CD4-positive, alpha-beta T cell (primary cell): ENCODE measurements at regions not wholly inside any gene's neighbourhood (a gene's known extent, or its start where the extent isn't known, plus 50 kb on each side); places are given as distances from the start of the nearest gene placed in this dataset.

Source experiments
- ATAC-seq: fragments of 200-7000 bp; cut with Tn5 transposase; one replicate; pipeline ENCODE4 v1.10.0; 2022; ENCODE audit warnings: mild to moderate bottlenecking; ENCODE audit not compliant: poor library complexity
- CTCF ChIA-PET: fragments of 350-600 bp; sonication (Branson Sonifier 250); formaldehyde crosslinking; loops from one replicate; lab custom pipeline; 2021; ENCODE audit warnings: antibody characterized with exemption, inconsistent platforms; lab: Charles Lee
- POLR2A ChIA-PET: fragments of 350-600 bp; sonication (Branson Sonifier 250); formaldehyde crosslinking; loops from one replicate; lab custom pipeline; 2021; ENCODE audit warnings: antibody characterized with exemption, inconsistent platforms; lab: Charles Lee
- DNase-seq, 14 experiments: peaks; one replicate each; pipeline ENCODE4 v3.0.0-alpha.2; 2013 to 2020; ENCODE audit warnings: mixed read lengths in 2 of 14
- H3K27ac ChIP-seq, 2 donors: one replicate each; pipeline versions ENCODE4 v1.5.1 to v1.7.0; 2013; ENCODE audit warnings: low read length in 2 of 2, low read depth in 1 of 2, mild to moderate bottlenecking in 1 of 2
- H3K27me3 ChIP-seq, 2 experiments: 1 replicate in 1 of 2; 2 replicates in 1 of 2; pipeline versions ENCODE4 v1.6.1 to v1.7.0; 2013; ENCODE audit warnings: low read length in 2 of 2, control low read depth in 1 of 2, mild to moderate bottlenecking in 1 of 2, moderate library complexity in 1 of 2; ENCODE audit not compliant: insufficient read depth in 2 of 2, control insufficient read depth in 1 of 2
- H3K36me3 ChIP-seq: one replicate; pipeline ENCODE4 v1.6.1; 2013; ENCODE audit warnings: low read length, control low read depth; ENCODE audit not compliant: insufficient read depth
- H3K4me1 ChIP-seq: one replicate; pipeline ENCODE4 v1.6.1; 2013; ENCODE audit warnings: low read length, control low read depth; ENCODE audit not compliant: insufficient read depth
- H3K4me3 ChIP-seq: one replicate; pipeline ENCODE4 v1.5.1; 2013; ENCODE audit warnings: mild to moderate bottlenecking, low read length, moderate library complexity
- H3K9me3 ChIP-seq, 2 experiments: 1 replicate in 1 of 2; 2 replicates in 1 of 2; pipeline versions ENCODE4 v1.6.1 to v1.7.0; 2013; ENCODE audit warnings: low read length in 2 of 2, mild to moderate bottlenecking in 2 of 2, control low read depth in 1 of 2, moderate library complexity in 1 of 2; ENCODE audit not compliant: control insufficient read depth in 1 of 2, insufficient read depth in 1 of 2
- H3K27ac Mint-ChIP-seq: one replicate; pipeline ENCODE4 v1.8.0; 2020; ENCODE audit warnings: mixed read lengths
- H3K27me3 Mint-ChIP-seq: one replicate; pipeline ENCODE4 v1.8.0; 2021; ENCODE audit warnings: mixed read lengths
- H3K36me3 Mint-ChIP-seq: one replicate; pipeline ENCODE4 v1.8.0; 2021; ENCODE audit warnings: low read depth, mixed read lengths
- H3K4me1 Mint-ChIP-seq: one replicate; pipeline ENCODE4 v1.8.0; 2021; ENCODE audit warnings: low read depth, mixed read lengths
- H3K4me3 Mint-ChIP-seq: one replicate; pipeline ENCODE4 v1.8.0; 2020; ENCODE audit warnings: mild to moderate bottlenecking, mixed read lengths
- H3K9me3 Mint-ChIP-seq: one replicate; pipeline ENCODE4 v1.8.0; 2020; ENCODE audit warnings: mixed read lengths
- intact Hi-C, 2 experiments: fragments of 100-400 bp; cut with DNase I in 1 of 2; cut with micrococcal nuclease in 1 of 2; formaldehyde crosslinking; loops; one replicate each; pipeline versions ENCODE4 v1.15.1 to v1.9.0; 2023 to 2025; cut with DNase I, micrococcal nuclease
- TF ChIP-seq, protein P1 (sequence below): fragments of 200-600 bp; IDR thresholded peaks from one replicate; pipeline ENCODE4 v1.8.0; 2022; ENCODE audit warnings: antibody characterized with exemption, mild to moderate bottlenecking

DNA sequence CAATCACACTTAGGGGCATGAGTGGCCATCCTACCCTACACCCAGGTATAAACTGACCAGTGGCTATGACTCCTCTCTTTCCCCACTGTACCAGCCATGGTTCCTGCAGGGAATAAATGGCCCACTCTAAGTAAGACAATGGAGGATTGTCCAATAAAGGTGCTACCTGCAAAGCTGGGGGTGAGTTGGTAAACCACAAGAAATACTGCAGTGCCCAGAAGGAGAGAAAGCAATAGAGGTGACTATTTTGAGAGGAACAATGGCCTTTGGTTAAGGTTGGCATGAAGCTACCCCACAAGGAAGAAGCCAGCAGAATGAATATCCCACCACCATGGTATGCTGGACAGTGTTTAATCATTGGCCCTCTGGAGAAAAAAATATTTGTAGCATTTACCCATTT lies 233.3 kb upstream of the ECI2 start:
- no peaks in the 10 kb centered on the region for H3K36me3 Mint-ChIP-seq
- no peaks in the 10 kb centered on the region for H3K27me3 ChIP-seq
- H3K27me3 Mint-ChIP-seq: peaks cover 14% of the 10 kb centered on the region
- ChIA-PET CTCF (no interaction called here), POLR2A (no interaction called here)
- H3K4me3 Mint-ChIP-seq: no peak overlapping the region
- TF ChIP-seq, protein P1, sequence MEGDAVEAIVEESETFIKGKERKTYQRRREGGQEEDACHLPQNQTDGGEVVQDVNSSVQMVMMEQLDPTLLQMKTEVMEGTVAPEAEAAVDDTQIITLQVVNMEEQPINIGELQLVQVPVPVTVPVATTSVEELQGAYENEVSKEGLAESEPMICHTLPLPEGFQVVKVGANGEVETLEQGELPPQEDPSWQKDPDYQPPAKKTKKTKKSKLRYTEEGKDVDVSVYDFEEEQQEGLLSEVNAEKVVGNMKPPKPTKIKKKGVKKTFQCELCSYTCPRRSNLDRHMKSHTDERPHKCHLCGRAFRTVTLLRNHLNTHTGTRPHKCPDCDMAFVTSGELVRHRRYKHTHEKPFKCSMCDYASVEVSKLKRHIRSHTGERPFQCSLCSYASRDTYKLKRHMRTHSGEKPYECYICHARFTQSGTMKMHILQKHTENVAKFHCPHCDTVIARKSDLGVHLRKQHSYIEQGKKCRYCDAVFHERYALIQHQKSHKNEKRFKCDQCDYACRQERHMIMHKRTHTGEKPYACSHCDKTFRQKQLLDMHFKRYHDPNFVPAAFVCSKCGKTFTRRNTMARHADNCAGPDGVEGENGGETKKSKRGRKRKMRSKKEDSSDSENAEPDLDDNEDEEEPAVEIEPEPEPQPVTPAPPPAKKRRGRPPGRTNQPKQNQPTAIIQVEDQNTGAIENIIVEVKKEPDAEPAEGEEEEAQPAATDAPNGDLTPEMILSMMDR: no peak
- H3K27ac Mint-ChIP-seq: no peak overlapping the region
- H3K9me3 Mint-ChIP-seq: no peaks in the 10 kb centered on the region
- intact Hi-C loops: no loop called here
- no peaks in the 10 kb centered on the region for H3K9me3 ChIP-seq
- no peaks in the 10 kb centered on the region for H3K4me1 Mint-ChIP-seq
- no peak overlapping the region for H3K27ac ChIP-seq
- no peak overlapping the region for H3K4me3 ChIP-seq
- H3K4me1 ChIP-seq: no peaks in the 10 kb centered on the region
- ATAC-seq (no peak), DNase-seq (no peak)
- H3K36me3 ChIP-seq: no peaks in the 10 kb centered on the region

DNA sequence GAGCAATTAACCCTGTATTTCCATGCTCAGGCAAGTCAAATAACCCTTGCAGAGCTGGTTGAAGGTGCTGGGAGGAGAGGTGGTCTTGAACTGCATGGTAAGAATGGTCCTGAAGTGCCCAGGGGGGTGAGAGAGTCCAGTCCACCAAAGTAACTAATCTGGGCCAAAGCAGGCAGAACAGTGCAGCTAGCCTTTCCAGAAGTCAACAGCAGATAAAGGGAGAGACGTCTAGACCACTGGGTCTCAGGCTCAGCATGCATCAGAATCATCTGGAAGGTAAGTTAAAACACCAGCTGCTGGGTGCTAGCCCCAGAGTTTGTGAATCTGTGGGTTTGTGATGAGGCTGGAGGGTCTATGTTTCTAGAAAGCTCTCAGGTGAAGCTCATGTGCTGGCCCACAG lies 232.3 kb upstream of the ECI2 start:
- peaks cover 14% of the 10 kb centered on the region for H3K27me3 Mint-ChIP-seq
- H3K27ac Mint-ChIP-seq: no peak overlapping the region
- ATAC-seq (no peak), DNase-seq (no peak)
- Histone ChIP-seq H3K4me1 (no peaks in the 10 kb centered on the region), H3K27me3 (no peaks in the 10 kb centered on the region), H3K4me3 (no peak overlapping the region), H3K36me3 (no peaks in the 10 kb centered on the region), H3K27ac (no peak overlapping the region), H3K9me3 (no peaks in the 10 kb centered on the region)
- ChIA-PET POLR2A (no interaction called here), CTCF (no interaction called here)
- intact Hi-C loops: no loop called here
- H3K36me3 Mint-ChIP-seq: no peaks in the 10 kb centered on the region
- no peaks in the 10 kb centered on the region for H3K4me1 Mint-ChIP-seq
- TF ChIP-seq, protein P1: no peak
- H3K9me3 Mint-ChIP-seq: no peaks in the 10 kb centered on the region
- no peak overlapping the region for H3K4me3 Mint-ChIP-seq

DNA sequence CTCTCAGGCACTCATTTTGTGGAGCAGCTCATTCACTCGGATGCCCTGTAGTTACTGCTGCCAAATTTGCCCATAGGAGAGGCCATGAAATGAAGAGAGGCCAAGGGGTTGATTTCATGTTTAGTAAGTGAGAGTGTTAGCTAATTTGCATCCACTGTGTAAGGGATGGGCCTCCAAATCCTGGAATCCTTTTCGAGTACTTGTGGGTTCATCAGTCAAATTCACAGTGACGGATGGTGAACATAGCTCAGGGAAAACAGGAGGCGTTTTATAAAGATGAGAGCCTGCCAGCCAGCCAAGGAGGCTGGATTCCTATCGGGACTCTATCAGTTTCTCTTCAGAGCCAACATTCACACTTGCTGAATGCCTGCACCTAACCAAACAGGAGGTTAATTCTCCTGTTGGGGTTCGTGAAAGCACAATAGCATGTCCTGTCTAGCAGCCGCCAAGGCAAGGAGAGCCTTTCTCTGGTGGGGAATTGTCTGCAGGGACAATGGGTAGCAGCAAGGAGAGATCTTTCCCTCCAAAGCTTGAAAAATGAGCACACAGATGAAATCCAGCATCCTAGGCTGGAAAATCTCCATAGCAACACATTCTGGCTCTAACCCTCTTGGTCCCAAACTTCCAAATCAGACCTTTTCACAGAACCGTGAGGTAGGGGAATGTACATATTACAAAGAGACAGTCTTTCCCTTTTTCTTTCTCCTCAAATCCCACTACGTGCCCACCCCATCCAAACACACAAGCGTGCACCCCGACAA lies 231.4 kb upstream of the ECI2 start:
- no peak overlapping the region for H3K27ac ChIP-seq
- intact Hi-C loops: no loop called here
- H3K4me3 Mint-ChIP-seq: no peak overlapping the region
- DNase-seq (no peak), ATAC-seq (no peak)
- H3K9me3 ChIP-seq: no peaks in the 10 kb centered on the region
- H3K36me3 ChIP-seq: no peaks in the 10 kb centered on the region
- H3K27ac Mint-ChIP-seq: no peak overlapping the region
- no peaks in the 10 kb centered on the region for H3K27me3 ChIP-seq
- no peaks in the 10 kb centered on the region for H3K4me1 ChIP-seq
- H3K4me3 ChIP-seq: no peak overlapping the region
- peaks cover 14% of the 10 kb centered on the region for H3K27me3 Mint-ChIP-seq
- CTCF ChIA-PET: no interaction called here
- H3K4me1 Mint-ChIP-seq: no peaks in the 10 kb centered on the region
- H3K9me3 Mint-ChIP-seq: no peaks in the 10 kb centered on the region
- H3K36me3 Mint-ChIP-seq: no peaks in the 10 kb centered on the region
- TF ChIP-seq, protein P1: no peak
- POLR2A ChIA-PET: no interaction called here
